HepG2 (cell line): ENCODE measurements at regions not wholly inside any gene's neighbourhood (a gene's known extent, or its start where the extent isn't known, plus 50 kb on each side); places are given as distances from the start of the nearest gene placed in this dataset.

Experiments
- ATAC-seq: fragments of 200-7000 bp; cut with Tn5 transposase; 3 replicates; pipeline ENCODE4 v1.9.1; 2020; ENCODE audit warnings: mild to moderate bottlenecking, moderate library complexity
- BruUV-seq: library from RNA; stranded (reverse); fragments of 400-500 nt; replicated peaks from 2 replicates; lab custom pipeline; 2021; lab: Mats Ljungman, UMichigan
- CTCF ChIA-PET: fragments of 300-600 bp; formaldehyde crosslinking; extraction: SDS; loops from one replicate; lab custom pipeline; 2021; ENCODE audit warnings: low total read pairs, inconsistent platforms, low intra/inter-chr PET ratio; lab: Yijun Ruan, JAX
- POLR2A ChIA-PET: fragments of 350-600 bp; sonication (Branson Sonifier 250); formaldehyde crosslinking; loops from one replicate; lab custom pipeline; 2020; ENCODE audit warnings: antibody characterized with exemption, inconsistent platforms; lab: Yijun Ruan, JAX
- DNase-seq: peaks from one replicate; pipeline ENCODE4 v3.0.0-alpha.2; 2015; ENCODE audit warnings: low spot score
- FAIRE-seq: peaks from 3 replicates; lab custom pipeline; 2011; peaks lifted over from hg19 to GRCh38; lab: Jason Lieb, UNC
- H2AFZ ChIP-seq: one replicate; pipeline ENCODE4 v1.6.1; 2011; ENCODE audit warnings: low read length, inconsistent platforms
- H3K27ac ChIP-seq: fragments of 300-600 bp; 3 replicates; pipeline ENCODE4 v1.8.0; 2011; ENCODE audit warnings: mixed run types, mild to moderate bottlenecking, mixed read lengths, low read length, inconsistent platforms; ENCODE audit not compliant: insufficient read depth; ENCODE audit errors: extremely low read length
- H3K27me3 ChIP-seq, 2 experiments: fragments of 200-600 bp in 1 of 2; 2 replicates in 1 of 2; 3 replicates in 1 of 2; pipeline versions ENCODE4 v1.6.0 to v1.8.0; 2011; ENCODE audit warnings: low read length in 2 of 2, mild to moderate bottlenecking in 2 of 2, moderate library complexity in 2 of 2, inconsistent platforms in 1 of 2; ENCODE audit not compliant: insufficient read depth in 2 of 2, control insufficient read depth in 1 of 2
- H3K36me3 ChIP-seq, 2 experiments: fragments of 200-600 bp in 1 of 2; replicated peaks in 1 of 2; 2 replicates in 1 of 2; 3 replicates in 1 of 2; pipeline versions ENCODE4 v1.5.1 to v1.8.0; 2011; ENCODE audit warnings: low read length in 2 of 2, inconsistent platforms in 1 of 2; ENCODE audit not compliant: insufficient read depth in 2 of 2, control insufficient read depth in 1 of 2
- H3K4me1 ChIP-seq: 2 replicates; pipeline ENCODE4 v1.5.1; 2012; ENCODE audit warnings: low read length, inconsistent platforms; ENCODE audit not compliant: insufficient read depth
- H3K4me2 ChIP-seq: 2 replicates; pipeline ENCODE4 v1.6.0; 2011; ENCODE audit warnings: low read depth, low read length, inconsistent platforms
- H3K4me3 ChIP-seq, 3 experiments: fragments of 200-600 bp in 1 of 3; sonication (generic), shearing (Covaris generic) in 1 of 3; replicated peaks in 1 of 3; 2 replicates each; pipeline ENCODE4 v1.5.1; 2011 to 2016; ENCODE audit warnings: low read length in 3 of 3, inconsistent platforms in 2 of 3, low read depth in 2 of 3, mild to moderate bottlenecking in 2 of 3, control low read depth in 1 of 3, mixed read lengths in 1 of 3; ENCODE audit not compliant: insufficient read depth in 1 of 3
- H3K79me2 ChIP-seq: one replicate; pipeline ENCODE4 v1.6.1; 2011; ENCODE audit warnings: low read length, inconsistent platforms; ENCODE audit not compliant: insufficient read depth
- H3K9ac ChIP-seq: 2 replicates; pipeline ENCODE4 v1.6.0; 2011; ENCODE audit warnings: mild to moderate bottlenecking, low read depth, low read length, inconsistent platforms; ENCODE audit not compliant: insufficient read depth
- H3K9me3 ChIP-seq: 2 replicates; pipeline ENCODE4 v1.5.1; 2012; ENCODE audit warnings: mild to moderate bottlenecking, low read length
- H4K20me1 ChIP-seq: 2 replicates; pipeline ENCODE4 v1.6.0; 2011; ENCODE audit warnings: inconsistent platforms, mild to moderate bottlenecking, low read length, moderate library complexity; ENCODE audit not compliant: insufficient read depth
- KMT2B ChIP-seq: IDR thresholded peaks from 2 replicates; pipeline ENCODE4 v1.6.1; 2016; ENCODE audit warnings: missing genetic modification reagents, missing compliant biosample characterization
- WGBS: methylation state at CpG from one replicate; pipeline ENCODE4 v1.1.6; 2017; ENCODE audit warnings: low lambda C conversion rate; 5-methylcytosine and 5-hydroxymethylcytosine counted together
- in situ Hi-C: cut with HindIII; loops from 2 replicates; pipeline ENCODE4 v1.10.0; 2017; ENCODE audit warnings: low pct_unique_long_range_greater_than_20kb; ENCODE audit not compliant: extremely low pct_ligation_motif_present
- intact Hi-C: fragments of 100-400 bp; cut with micrococcal nuclease; formaldehyde crosslinking; loops from one replicate; pipeline ENCODE4 v1.10.0; 2022; ENCODE audit not compliant: unreplicated experiment
- TF ChIP-seq, protein P1 (sequence below): sonication (generic); formaldehyde crosslinking; IDR thresholded peaks from 2 replicates; pipeline ENCODE4 v1.5.0; 2020; ENCODE audit warnings: mild to moderate bottlenecking, missing genetic modification reagents
- TF ChIP-seq, protein P2 (sequence below): sonication (generic); formaldehyde crosslinking; IDR thresholded peaks from 2 replicates; pipeline ENCODE4 v1.4.0; 2020; ENCODE audit warnings: missing genetic modification reagents, borderline replicate concordance

DNA sequence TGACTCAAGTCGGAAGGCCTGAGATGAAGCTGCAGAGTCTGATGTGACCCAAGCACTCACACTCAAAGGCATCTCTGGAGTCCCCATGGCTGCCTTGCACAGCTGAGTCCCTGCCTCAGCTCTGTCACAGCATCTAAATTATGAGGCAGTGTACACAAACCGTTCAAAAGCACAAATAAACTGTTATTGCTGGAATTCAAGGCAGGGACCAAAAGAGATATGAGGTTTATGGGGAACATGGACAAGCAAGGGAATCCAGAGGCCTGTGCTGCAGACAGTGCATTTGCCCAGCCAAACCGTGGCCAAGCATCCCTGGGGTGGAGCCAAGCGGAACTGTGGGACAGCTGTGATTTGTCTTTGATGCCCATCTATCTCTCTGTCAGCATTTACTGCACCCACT lies 91.3 kb downstream of the RPS29 start:
- Histone ChIP-seq H3K4me1 (no peaks in the 10 kb centered on the region), H3K9ac (no peak overlapping the region), H2AFZ (no peak overlapping the region)
- no peak for ATAC-seq
- CTCF ChIA-PET = no interaction called here
- no peak for DNase-seq
- in situ Hi-C loops (no loop called here), intact Hi-C loops (no loop called here)
- no peak for TF ChIP-seq KMT2B (CRISPR knock-in tag)
- TF ChIP-seq, protein P1, sequence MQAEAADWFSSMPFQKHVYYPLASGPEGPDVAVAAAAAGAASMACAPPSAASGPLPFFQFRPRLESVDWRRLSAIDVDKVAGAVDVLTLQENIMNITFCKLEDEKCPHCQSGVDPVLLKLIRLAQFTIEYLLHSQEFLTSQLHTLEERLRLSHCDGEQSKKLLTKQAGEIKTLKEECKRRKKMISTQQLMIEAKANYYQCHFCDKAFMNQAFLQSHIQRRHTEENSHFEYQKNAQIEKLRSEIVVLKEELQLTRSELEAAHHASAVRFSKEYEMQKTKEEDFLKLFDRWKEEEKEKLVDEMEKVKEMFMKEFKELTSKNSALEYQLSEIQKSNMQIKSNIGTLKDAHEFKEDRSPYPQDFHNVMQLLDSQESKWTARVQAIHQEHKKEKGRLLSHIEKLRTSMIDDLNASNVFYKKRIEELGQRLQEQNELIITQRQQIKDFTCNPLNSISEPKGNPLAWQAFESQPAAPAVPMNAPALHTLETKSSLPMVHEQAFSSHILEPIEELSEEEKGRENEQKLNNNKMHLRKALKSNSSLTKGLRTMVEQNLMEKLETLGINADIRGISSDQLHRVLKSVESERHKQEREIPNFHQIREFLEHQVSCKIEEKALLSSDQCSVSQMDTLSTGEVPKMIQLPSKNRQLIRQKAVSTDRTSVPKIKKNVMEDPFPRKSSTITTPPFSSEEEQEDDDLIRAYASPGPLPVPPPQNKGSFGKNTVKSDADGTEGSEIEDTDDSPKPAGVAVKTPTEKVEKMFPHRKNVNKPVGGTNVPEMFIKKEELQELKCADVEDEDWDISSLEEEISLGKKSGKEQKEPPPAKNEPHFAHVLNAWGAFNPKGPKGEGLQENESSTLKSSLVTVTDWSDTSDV (CRISPR knock-in tag) = no peak
- TF ChIP-seq, protein P2, sequence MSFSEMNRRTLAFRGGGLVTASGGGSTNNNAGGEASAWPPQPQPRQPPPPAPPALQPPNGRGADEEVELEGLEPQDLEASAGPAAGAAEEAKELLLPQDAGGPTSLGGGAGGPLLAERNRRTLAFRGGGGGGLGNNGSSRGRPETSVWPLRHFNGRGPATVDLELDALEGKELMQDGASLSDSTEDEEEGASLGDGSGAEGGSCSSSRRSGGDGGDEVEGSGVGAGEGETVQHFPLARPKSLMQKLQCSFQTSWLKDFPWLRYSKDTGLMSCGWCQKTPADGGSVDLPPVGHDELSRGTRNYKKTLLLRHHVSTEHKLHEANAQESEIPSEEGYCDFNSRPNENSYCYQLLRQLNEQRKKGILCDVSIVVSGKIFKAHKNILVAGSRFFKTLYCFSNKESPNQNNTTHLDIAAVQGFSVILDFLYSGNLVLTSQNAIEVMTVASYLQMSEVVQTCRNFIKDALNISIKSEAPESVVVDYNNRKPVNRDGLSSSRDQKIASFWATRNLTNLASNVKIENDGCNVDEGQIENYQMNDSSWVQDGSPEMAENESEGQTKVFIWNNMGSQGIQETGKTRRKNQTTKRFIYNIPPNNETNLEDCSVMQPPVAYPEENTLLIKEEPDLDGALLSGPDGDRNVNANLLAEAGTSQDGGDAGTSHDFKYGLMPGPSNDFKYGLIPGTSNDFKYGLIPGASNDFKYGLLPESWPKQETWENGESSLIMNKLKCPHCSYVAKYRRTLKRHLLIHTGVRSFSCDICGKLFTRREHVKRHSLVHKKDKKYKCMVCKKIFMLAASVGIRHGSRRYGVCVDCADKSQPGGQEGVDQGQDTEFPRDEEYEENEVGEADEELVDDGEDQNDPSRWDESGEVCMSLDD = no peak
- TF ChIP-seq, all 625 proteins: peak for 0
- 40% methylated on average over 3 of the region's 4 CpGs for WGBS
- no peak for FAIRE-seq
- H3K4me3 ChIP-seq = no peak overlapping the region
- H3K36me3 ChIP-seq = no peaks in the 10 kb centered on the region
- POLR2A ChIA-PET = no interaction called here
- H3K4me2 ChIP-seq = no peak overlapping the region
- no peaks in the 10 kb centered on the region for H4K20me1 ChIP-seq
- BruUV-seq = no TSS peak
- H3K27ac ChIP-seq = no peak overlapping the region
- H3K79me2 ChIP-seq = no peaks in the 10 kb centered on the region
- H3K27me3 ChIP-seq = peaks cover 0 to 4% of the 10 kb centered on the region in 2 experiments; a peak in 1 of 5 replicates
- no peaks in the 10 kb centered on the region for H3K9me3 ChIP-seq
